H9 (cell line): ENCODE measurements at regions not wholly inside any gene's neighbourhood (a gene's known extent, or its start where the extent isn't known, plus 50 kb on each side); places are given as distances from the start of the nearest gene placed in this dataset.

Experiments
- DNase-seq: peaks from one replicate; pipeline ENCODE4 v3.0.0-alpha.2; 2017
- H2AFZ ChIP-seq: one replicate; pipeline ENCODE4 v1.6.1; 2013; ENCODE audit warnings: mild to moderate bottlenecking, low read length, control low read depth, moderate library complexity
- H2AK5ac ChIP-seq: 2 replicates; pipeline ENCODE4 v1.6.1; 2013; ENCODE audit warnings: low read length, control low read depth, mixed read lengths; ENCODE audit not compliant: insufficient read length
- H2BK120ac ChIP-seq: one replicate; pipeline ENCODE4 v1.6.1; 2013; ENCODE audit warnings: low read depth, mild to moderate bottlenecking, low read length, control low read depth, inconsistent platforms; ENCODE audit not compliant: poor library complexity, severe bottlenecking
- H2BK12ac ChIP-seq: 2 replicates; pipeline ENCODE4 v1.6.1; 2013; ENCODE audit warnings: low read length, control low read depth, mixed read lengths, low read depth; ENCODE audit not compliant: insufficient read length
- H2BK15ac ChIP-seq: 2 replicates; pipeline ENCODE4 v1.6.1; 2013; ENCODE audit warnings: low read depth, low read length, control low read depth
- H2BK20ac ChIP-seq: one replicate; pipeline ENCODE4 v1.6.1; 2013; ENCODE audit warnings: low read depth, mild to moderate bottlenecking, low read length, control low read depth, inconsistent platforms; ENCODE audit not compliant: poor library complexity, severe bottlenecking
- H2BK5ac ChIP-seq: 2 replicates; pipeline ENCODE4 v1.6.1; 2013; ENCODE audit warnings: low read length, control low read depth, mixed read lengths; ENCODE audit not compliant: insufficient read length
- H3K14ac ChIP-seq: 2 replicates; pipeline ENCODE4 v1.6.1; 2013; ENCODE audit warnings: low read length, control low read depth; ENCODE audit not compliant: insufficient read depth
- H3K18ac ChIP-seq: 2 replicates; pipeline ENCODE4 v1.6.1; 2013; ENCODE audit warnings: low read depth, mild to moderate bottlenecking, mixed read lengths, low read length, control low read depth; ENCODE audit not compliant: insufficient read length
- H3K23ac ChIP-seq: 2 replicates; pipeline ENCODE4 v1.6.1; 2013; ENCODE audit warnings: low read length, control low read depth, mixed read lengths, low read depth; ENCODE audit not compliant: insufficient read length
- H3K23me2 ChIP-seq: 2 replicates; pipeline ENCODE4 v1.6.1; 2013; ENCODE audit warnings: low read depth, mild to moderate bottlenecking, mixed read lengths, low read length, control low read depth; ENCODE audit not compliant: insufficient read length, poor library complexity, severe bottlenecking
- H3K27ac ChIP-seq: 2 replicates; pipeline ENCODE4 v1.5.1; 2013; ENCODE audit warnings: low read length, control low read depth, mixed read lengths, low read depth; ENCODE audit not compliant: insufficient read length
- H3K27me3 ChIP-seq: 2 replicates; pipeline ENCODE4 v1.6.1; 2013; ENCODE audit warnings: low read length, control low read depth, inconsistent platforms; ENCODE audit not compliant: insufficient read depth
- H3K4ac ChIP-seq: 2 replicates; pipeline ENCODE4 v1.6.1; 2013; ENCODE audit warnings: low read depth, mild to moderate bottlenecking, control low read depth, inconsistent platforms, low read length, moderate library complexity
- H3K4me1 ChIP-seq: 2 replicates; pipeline ENCODE4 v1.6.1; 2013; ENCODE audit warnings: low read length, control low read depth, inconsistent platforms; ENCODE audit not compliant: insufficient read depth
- H3K4me2 ChIP-seq: 2 replicates; pipeline ENCODE4 v1.6.1; 2013; ENCODE audit warnings: low read length, control low read depth, mixed read lengths; ENCODE audit not compliant: insufficient read length, insufficient read depth
- H3K56ac ChIP-seq: 2 replicates; pipeline ENCODE4 v1.6.1; 2013; ENCODE audit warnings: low read depth, mild to moderate bottlenecking, mixed read lengths, low read length, control low read depth; ENCODE audit not compliant: insufficient read length
- H3K79me1 ChIP-seq: 2 replicates; pipeline ENCODE4 v1.6.1; 2013; ENCODE audit warnings: low read depth, mild to moderate bottlenecking, moderate library complexity, low read length, control low read depth, inconsistent platforms; ENCODE audit not compliant: insufficient read depth, poor library complexity, severe bottlenecking
- H3K79me2 ChIP-seq: 2 replicates; pipeline ENCODE4 v1.6.1; 2013; ENCODE audit warnings: low read length, control low read depth, inconsistent platforms; ENCODE audit not compliant: insufficient read depth
- H3K9ac ChIP-seq: 2 replicates; pipeline ENCODE4 v1.6.1; 2013; ENCODE audit warnings: low read length, control low read depth, mixed read lengths; ENCODE audit not compliant: insufficient read length; ENCODE audit errors: extremely low read depth
- H3K9me3 ChIP-seq: one replicate; pipeline ENCODE4 v1.6.1; 2013; ENCODE audit warnings: low read depth, low read length, inconsistent platforms; ENCODE audit not compliant: control insufficient read depth
- H3T11ph ChIP-seq: one replicate; pipeline ENCODE4 v1.6.1; 2013; ENCODE audit warnings: mild to moderate bottlenecking, low read length, control low read depth, inconsistent platforms
- H4K20me1 ChIP-seq: one replicate; pipeline ENCODE4 v1.6.1; 2013; ENCODE audit not compliant: control insufficient read depth, insufficient read length, insufficient read depth
- H4K5ac ChIP-seq: 2 replicates; pipeline ENCODE4 v1.6.1; 2013; ENCODE audit warnings: low read depth, mild to moderate bottlenecking, mixed read lengths, low read length, control low read depth; ENCODE audit not compliant: insufficient read length
- H4K8ac ChIP-seq: replicated peaks from 2 replicates; pipeline ENCODE4 v1.6.1; 2013; ENCODE audit warnings: low read length, control low read depth, mixed read lengths, low read depth; ENCODE audit not compliant: insufficient read length
- H4K91ac ChIP-seq: 2 replicates; pipeline ENCODE4 v1.6.1; 2013; ENCODE audit warnings: low read depth, mild to moderate bottlenecking, moderate library complexity, mixed read lengths, low read length, control low read depth; ENCODE audit not compliant: insufficient read length
- H3K27ac Mint-ChIP-seq, 3 experiments: 2 replicates in 2 of 3; 3 replicates in 1 of 3; pipeline ENCODE4 v1.8.0; 2020 to 2021; ENCODE audit warnings: mixed read lengths in 3 of 3, mild to moderate bottlenecking in 1 of 3, moderate library complexity in 1 of 3
- H3K27me3 Mint-ChIP-seq: 2 replicates; pipeline ENCODE4 v1.8.0; 2021; ENCODE audit warnings: low read depth, mild to moderate bottlenecking, moderate library complexity, mixed read lengths
- H3K36me3 Mint-ChIP-seq, 3 experiments: 2 replicates in 2 of 3; 3 replicates in 1 of 3; pipeline ENCODE4 v1.8.0; 2020 to 2021; ENCODE audit warnings: low read depth in 3 of 3, mixed read lengths in 3 of 3; ENCODE audit not compliant: insufficient read depth in 1 of 3
- H3K4me1 Mint-ChIP-seq, 2 experiments: 2 replicates each; pipeline ENCODE4 v1.8.0; 2020; ENCODE audit warnings: mixed read lengths in 2 of 2
- H3K4me3 Mint-ChIP-seq, 2 experiments: 2 replicates in 1 of 2; 3 replicates in 1 of 2; pipeline ENCODE4 v1.8.0; 2020 to 2021; ENCODE audit warnings: mild to moderate bottlenecking in 2 of 2, mixed read lengths in 2 of 2, moderate library complexity in 1 of 2
- H3K9me3 Mint-ChIP-seq, 2 experiments: 2 replicates in 1 of 2; 3 replicates in 1 of 2; pipeline ENCODE4 v1.8.0; 2020; ENCODE audit warnings: mild to moderate bottlenecking in 2 of 2, mixed read lengths in 2 of 2, moderate library complexity in 1 of 2
- WGBS: extraction: QIAGEN DNeasy Blood & Tissue Kit; methylation state at CpG from one replicate; pipeline ENCODE4 v1.1.7; 2013; ENCODE audit warnings: missing lambda C conversion rate, low lambda C conversion rate, mixed read lengths; ENCODE audit not compliant: insufficient read length; ENCODE audit errors: extremely low coverage; 5-methylcytosine and 5-hydroxymethylcytosine counted together
- TF ChIP-seq, protein P1 (sequence below): fragments of 200-600 bp; sonication (generic); conservative IDR thresholded peaks from 3 replicates; pipeline ENCODE4 v1.8.0; 2021; ENCODE audit warnings: antibody characterized with exemption, mild to moderate bottlenecking

GRCh38 chr6:93663111-93663510 is 243.8 kb upstream of the EPHA7 start:
- TF ChIP-seq, protein P1, sequence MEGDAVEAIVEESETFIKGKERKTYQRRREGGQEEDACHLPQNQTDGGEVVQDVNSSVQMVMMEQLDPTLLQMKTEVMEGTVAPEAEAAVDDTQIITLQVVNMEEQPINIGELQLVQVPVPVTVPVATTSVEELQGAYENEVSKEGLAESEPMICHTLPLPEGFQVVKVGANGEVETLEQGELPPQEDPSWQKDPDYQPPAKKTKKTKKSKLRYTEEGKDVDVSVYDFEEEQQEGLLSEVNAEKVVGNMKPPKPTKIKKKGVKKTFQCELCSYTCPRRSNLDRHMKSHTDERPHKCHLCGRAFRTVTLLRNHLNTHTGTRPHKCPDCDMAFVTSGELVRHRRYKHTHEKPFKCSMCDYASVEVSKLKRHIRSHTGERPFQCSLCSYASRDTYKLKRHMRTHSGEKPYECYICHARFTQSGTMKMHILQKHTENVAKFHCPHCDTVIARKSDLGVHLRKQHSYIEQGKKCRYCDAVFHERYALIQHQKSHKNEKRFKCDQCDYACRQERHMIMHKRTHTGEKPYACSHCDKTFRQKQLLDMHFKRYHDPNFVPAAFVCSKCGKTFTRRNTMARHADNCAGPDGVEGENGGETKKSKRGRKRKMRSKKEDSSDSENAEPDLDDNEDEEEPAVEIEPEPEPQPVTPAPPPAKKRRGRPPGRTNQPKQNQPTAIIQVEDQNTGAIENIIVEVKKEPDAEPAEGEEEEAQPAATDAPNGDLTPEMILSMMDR: no peak
- H3K9me3 ChIP-seq: no peaks in the 10 kb centered on the region
- H3K79me2 ChIP-seq: no peaks in the 10 kb centered on the region
- H3K18ac ChIP-seq: no peak overlapping the region
- WGBS: no CpG with 5 or more reads among the region's 1 CpG
- no peak overlapping the region for H3K4me2 ChIP-seq
- H3K27ac Mint-ChIP-seq: no peak overlapping the region
- no peak overlapping the region for H3K56ac ChIP-seq
- H2BK5ac ChIP-seq: no peak overlapping the region
- no peak overlapping the region for H3T11ph ChIP-seq
- H4K91ac ChIP-seq: no peak overlapping the region
- peaks cover 0 to 3% of the 10 kb centered on the region in 2 experiments; a peak in 2 of 5 replicates for H3K9me3 Mint-ChIP-seq
- H2BK12ac ChIP-seq: no peak overlapping the region
- H4K8ac ChIP-seq: no peak overlapping the region
- H4K20me1 ChIP-seq: no peaks in the 10 kb centered on the region
- no peak overlapping the region for H2AK5ac ChIP-seq
- H3K27me3 ChIP-seq: no peaks in the 10 kb centered on the region
- H3K14ac ChIP-seq: no peak overlapping the region
- H3K79me1 ChIP-seq: no peaks in the 10 kb centered on the region
- no peak overlapping the region for H3K9ac ChIP-seq
- H3K4ac ChIP-seq: no peak overlapping the region
- no peak overlapping the region for H3K4me3 Mint-ChIP-seq
- H3K27me3 Mint-ChIP-seq: no peaks in the 10 kb centered on the region
- H4K5ac ChIP-seq: no peak overlapping the region
- H3K36me3 Mint-ChIP-seq: no peaks in the 10 kb centered on the region
- H2BK15ac ChIP-seq: no peak overlapping the region
- H2BK120ac ChIP-seq: no peak overlapping the region
- DNase-seq: no peak
- no peak overlapping the region for H3K23ac ChIP-seq
- no peak overlapping the region for H2AFZ ChIP-seq
- peaks cover 9 to 12% of the 10 kb centered on the region in 2 experiments for H3K4me1 Mint-ChIP-seq
- H3K4me1 ChIP-seq: no peaks in the 10 kb centered on the region
- no peak overlapping the region for H3K27ac ChIP-seq
- no peak overlapping the region for H2BK20ac ChIP-seq
- H3K23me2 ChIP-seq: no peaks in the 10 kb centered on the region
